ENCODE measurements at regions not wholly inside any gene's neighbourhood (a gene's known extent, or its start where the extent isn't known, plus 50 kb on each side); places are given as distances from the start of the nearest gene placed in this dataset.

DNA sequence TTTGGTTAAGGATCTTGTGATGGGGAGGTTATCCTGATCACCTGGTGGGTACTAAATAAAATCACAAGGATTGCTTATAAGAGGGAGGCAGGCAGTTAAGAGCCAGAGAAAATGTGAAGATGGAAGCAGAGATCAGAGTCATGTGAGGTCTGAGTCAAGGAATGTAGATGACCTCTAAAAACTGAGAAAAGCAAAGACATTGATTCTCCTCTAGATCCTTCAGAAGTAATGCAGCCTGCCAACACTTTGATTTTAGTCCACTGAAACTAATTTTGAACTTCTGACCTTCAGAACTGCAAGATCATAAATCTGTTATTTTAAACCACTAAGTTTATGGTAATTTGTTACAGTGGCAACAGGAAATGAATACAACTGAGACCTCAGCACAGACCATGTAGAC lies 499.0 kb downstream of the GADD45G start:
- TF ChIP-seq POLR2A (IDR thresholded peaks at IDR 0.05; ENCODE audit: low read length), result no peak
- TF ChIP-seq GATA1 (IDR thresholded peaks at IDR 0.05; ENCODE audit: low read depth, low read length), result no peak
